Choroid plexus epithelial cell (primary cell): ENCODE measurements at regions not wholly inside any gene's neighbourhood (a gene's known extent, or its start where the extent isn't known, plus 50 kb on each side); places are given as distances from the start of the nearest gene placed in this dataset.

Experiments used
- DNase-seq: peaks from one replicate; pipeline ENCODE4 v3.0.0-alpha.2; 2010; ENCODE audit warnings: low read depth
- H3K4me3 ChIP-seq: 2 replicates; pipeline ENCODE4 v1.5.1; 2011; ENCODE audit warnings: low read depth, mild to moderate bottlenecking, control low read depth, low read length, moderate library complexity
- TF ChIP-seq, protein P1 (sequence below): conservative IDR thresholded peaks from 2 replicates; pipeline ENCODE4 v1.5.1; 2011; ENCODE audit warnings: low read depth, mild to moderate bottlenecking, control low read depth, inconsistent platforms, low read length, moderate library complexity

GRCh38 chr11:134574425-134574824 is 162.4 kb upstream of the B3GAT1 start:
- TF ChIP-seq, protein P1, sequence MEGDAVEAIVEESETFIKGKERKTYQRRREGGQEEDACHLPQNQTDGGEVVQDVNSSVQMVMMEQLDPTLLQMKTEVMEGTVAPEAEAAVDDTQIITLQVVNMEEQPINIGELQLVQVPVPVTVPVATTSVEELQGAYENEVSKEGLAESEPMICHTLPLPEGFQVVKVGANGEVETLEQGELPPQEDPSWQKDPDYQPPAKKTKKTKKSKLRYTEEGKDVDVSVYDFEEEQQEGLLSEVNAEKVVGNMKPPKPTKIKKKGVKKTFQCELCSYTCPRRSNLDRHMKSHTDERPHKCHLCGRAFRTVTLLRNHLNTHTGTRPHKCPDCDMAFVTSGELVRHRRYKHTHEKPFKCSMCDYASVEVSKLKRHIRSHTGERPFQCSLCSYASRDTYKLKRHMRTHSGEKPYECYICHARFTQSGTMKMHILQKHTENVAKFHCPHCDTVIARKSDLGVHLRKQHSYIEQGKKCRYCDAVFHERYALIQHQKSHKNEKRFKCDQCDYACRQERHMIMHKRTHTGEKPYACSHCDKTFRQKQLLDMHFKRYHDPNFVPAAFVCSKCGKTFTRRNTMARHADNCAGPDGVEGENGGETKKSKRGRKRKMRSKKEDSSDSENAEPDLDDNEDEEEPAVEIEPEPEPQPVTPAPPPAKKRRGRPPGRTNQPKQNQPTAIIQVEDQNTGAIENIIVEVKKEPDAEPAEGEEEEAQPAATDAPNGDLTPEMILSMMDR = no peak
- no peak for DNase-seq
- no peak overlapping the region for H3K4me3 ChIP-seq

DNA sequence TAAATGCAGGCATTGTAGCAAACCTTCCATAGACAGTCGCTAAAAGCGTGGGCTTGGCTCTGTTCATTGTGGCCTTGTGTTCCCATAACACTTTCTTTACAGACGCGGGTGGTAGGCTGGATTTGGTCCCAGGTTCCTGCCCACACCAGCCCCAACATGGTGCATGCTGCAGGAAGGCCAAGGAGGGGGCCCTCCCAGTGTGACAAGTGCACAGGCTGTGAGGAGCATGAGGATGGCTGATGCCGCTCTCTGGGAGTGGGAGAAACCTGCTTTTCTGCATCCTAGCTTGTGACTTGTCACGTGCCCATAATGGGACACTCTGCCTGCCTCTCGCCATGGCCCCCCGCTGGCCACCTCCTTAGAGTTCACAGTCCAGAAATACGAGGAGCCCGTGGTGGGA is 161.8 kb upstream of the B3GAT1 start:
- TF ChIP-seq, protein P1 = no peak
- H3K4me3 ChIP-seq = no peak overlapping the region
- no peak for DNase-seq

DNA sequence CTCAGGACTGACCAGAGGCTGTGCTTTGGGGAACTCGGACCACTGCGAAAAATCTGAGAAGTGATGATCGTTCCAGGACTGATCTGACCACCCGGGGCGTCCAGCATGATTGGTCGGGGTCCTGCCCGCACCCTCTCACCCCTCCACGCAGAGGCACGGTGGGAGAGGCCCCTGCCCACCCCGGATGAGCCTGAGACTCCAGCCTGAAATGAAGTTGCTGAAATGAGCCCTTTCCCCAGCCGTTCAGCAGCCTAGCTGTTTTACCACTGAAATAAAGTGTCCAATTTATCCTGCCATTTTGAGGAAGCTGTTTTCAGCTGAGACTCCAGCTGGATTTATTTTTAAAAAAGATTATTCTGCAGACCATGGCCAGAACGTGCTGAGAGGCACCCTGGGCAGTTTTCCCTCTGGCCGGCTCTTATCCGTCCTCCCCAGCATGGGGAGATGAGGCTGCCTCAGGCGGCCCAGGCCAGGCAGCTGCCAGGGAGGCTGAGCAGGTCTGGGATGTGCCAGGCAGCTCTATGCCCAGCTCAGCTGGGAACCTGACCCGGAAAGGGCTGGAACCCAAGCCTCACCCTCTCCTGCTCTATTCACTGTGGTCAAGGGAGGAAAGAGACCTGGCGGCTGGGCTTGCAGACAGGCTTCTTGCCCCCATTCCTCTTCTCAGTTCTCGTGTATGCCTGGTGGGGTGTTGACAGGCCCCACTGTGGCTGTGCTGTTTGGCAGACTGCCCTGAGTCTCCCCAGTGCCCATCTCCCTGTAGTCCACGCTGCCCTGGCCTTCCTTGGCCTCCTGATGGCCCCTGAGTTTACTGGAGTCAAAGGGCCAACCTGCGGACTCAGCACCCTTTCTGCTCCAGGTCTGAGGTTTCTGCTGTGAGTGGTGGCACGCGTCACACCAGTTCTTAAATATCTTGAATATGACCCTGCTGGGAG is 161.0 kb upstream of the B3GAT1 start:
- TF ChIP-seq, protein P1 = no peak
- no peak for DNase-seq
- no peak overlapping the region for H3K4me3 ChIP-seq

DNA sequence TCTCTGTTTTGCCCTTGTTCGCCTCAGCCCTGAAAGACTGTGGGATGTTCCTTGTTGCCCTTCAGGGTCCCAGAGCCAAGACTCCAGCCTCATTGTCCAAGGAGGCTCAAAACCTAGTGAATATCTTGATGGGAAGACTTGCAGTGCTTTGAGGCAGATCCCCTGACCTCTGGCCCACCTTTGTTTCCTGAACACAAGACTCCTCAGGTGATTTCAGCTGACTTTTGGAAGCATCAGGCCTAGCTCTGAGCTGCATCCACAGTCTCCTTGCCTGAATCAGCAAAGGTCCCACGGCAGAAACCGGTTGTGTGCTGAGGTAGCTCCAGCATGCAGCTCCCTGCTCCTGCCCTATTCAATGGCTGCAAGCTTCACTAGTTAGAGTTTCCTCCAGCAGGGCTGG is 159.3 kb upstream of the B3GAT1 start:
- TF ChIP-seq, protein P1 = no peak
- H3K4me3 ChIP-seq = no peak overlapping the region
- no peak for DNase-seq

- no peak overlapping the region for H3K4me3 ChIP-seq
- TF ChIP-seq, protein P1 = no peak
- no peak for DNase-seq
Observed at GRCh38 chr11:134569195-134569594, 157.2 kb upstream of the B3GAT1 start.

DNA sequence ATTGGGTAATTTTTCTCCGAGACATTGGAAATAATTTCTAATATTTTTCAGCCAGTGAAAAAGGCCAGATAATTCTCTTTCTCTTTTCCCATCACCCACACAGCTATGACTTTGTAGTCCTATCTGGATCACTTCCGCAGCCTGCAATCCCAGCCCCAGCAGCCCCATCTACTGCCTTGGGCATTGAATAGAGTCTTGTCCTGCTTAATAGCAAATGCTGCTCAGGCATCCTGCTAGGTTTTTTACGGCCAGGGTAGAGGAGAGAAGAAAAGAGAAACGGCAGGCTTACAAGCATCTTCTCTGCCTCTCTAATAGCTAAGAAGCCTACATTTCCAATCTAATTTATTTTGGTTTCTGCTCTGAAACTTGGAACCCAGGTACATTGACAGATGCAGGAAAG is 154.3 kb upstream of the B3GAT1 start:
- no peak for DNase-seq
- no peak overlapping the region for H3K4me3 ChIP-seq
- TF ChIP-seq, protein P1 = no peak

DNA sequence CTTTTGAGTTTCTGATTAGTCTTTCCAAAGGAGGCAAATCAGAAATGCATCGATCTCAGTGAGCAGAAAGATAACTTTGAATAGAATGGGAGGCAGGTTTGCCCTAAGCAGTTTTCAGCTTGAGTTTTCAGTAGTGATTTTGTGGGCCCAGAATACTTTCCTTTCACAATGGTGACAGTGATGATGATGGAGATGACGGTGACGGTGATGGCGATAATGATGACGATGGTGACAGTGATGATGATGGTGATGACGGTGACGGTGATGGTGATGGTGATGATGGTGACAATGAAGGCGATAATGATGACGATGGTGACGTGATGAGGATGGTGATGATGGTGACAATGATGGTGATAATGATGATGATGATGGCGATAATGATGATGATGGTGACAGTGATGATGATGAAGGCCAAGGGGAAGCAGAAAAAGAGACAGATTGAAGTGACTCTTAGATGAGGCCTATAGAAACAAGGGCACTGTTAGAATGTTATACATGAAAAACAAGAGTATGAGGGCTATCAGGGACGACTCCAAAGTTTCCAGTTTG is 153.4 kb upstream of the B3GAT1 start:
- TF ChIP-seq, protein P1 = no peak
- H3K4me3 ChIP-seq = no peak overlapping the region
- DNase-seq = no peak
